ENCODE measurements at regions not wholly inside any gene's neighbourhood (a gene's known extent, or its start where the extent isn't known, plus 50 kb on each side); places are given as distances from the start of the nearest gene placed in this dataset.
"Not testable (repeated sequence)": the region's sequence is repeated elsewhere in the genome, so short reads cannot be mapped to it uniquely, and the experiment has no call there.

GRCh38 chr4:169934794-169935429, 91.3 kb downstream of the MFAP3L start:
- in situ Hi-C loops (cut with HindIII; ENCODE audit: low sequenced_read_pairs), result no loop called here

GRCh38 chr4:169933531-169933930, 92.7 kb downstream of the MFAP3L start:
- in situ Hi-C loops (cut with HindIII; ENCODE audit: low sequenced_read_pairs), result no loop called here

GRCh38 chr4:169931964-169932363, 94.2 kb downstream of the MFAP3L start:
- in situ Hi-C loops (cut with HindIII; ENCODE audit: low sequenced_read_pairs), result no loop called here

GRCh38 chr4:169930755-169931154, 95.4 kb downstream of the MFAP3L start:
- in situ Hi-C loops (cut with HindIII; ENCODE audit: low sequenced_read_pairs), result not testable (repeated sequence)

DNA sequence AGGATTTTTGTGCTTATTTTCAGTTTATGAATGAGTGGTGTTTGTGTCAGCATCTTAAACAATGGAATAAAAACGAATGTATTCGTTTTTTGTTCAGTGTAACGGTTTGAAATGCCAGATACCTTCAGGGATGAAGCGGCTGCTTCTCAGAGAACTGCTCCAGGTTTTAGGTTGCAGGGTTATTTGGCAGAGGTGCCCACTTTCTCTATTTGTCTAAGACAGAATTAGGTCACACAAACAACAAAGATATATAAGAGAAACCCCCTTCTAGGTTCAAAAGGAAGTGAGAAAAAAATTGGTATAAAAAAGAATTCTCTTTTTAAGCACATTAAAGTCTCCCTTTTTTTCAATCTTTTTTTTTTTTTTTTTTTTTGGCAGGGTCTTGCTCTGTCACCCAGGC, 98.9 kb downstream of the MFAP3L start:
- in situ Hi-C loops (cut with HindIII; ENCODE audit: low sequenced_read_pairs), result no loop called here

DNA sequence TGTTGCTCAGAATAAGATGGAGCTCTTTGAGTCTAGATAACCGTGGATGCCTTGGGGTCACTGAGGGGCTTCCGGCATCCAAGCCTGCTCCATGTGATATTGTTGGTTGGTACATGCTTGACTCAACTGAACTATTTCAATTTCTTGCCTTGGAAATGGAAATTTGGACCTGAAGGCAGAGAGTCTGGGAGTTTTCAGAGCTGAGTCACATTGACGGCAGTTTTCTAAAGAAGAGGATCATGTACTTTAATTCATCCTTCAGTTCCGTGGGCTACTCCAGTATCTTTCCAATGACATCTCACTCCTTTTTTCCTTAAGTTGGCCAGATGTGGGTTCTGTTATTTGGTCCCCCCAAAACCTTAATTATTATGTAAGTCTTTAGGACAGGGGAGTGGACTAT, 100.5 kb downstream of the MFAP3L start:
- in situ Hi-C loops (cut with HindIII; ENCODE audit: low sequenced_read_pairs), result no loop called here

DNA sequence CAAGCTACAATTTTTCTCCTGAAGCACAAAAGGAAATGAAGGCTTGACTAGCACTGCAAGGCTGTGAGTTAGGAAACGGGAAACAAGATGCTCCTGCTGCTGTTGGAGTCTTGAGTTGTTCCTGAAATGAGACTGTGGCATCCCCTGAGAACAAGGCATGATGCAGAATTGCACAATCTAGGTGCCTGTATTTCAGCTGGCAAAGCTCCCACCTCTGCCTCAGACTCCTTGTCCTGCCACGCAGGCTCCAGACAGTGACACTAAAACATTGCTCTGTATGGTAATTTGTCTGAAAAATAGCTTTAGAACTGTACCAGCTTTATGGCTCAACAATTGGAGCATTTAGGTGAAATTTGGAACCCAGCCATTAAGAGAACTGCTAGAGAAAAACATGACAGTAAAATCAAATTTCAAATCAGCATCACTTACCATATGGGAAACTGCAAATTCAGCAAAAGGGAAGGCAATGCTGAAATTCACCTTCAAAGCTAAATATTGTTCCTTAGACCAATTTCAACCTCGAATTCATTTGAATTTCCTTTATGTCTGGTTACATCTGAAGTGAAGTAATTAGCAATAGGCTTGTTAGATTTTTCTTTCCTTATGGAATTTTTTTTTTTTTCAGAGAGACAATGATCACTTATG, 103.4 kb downstream of the MFAP3L start:
- in situ Hi-C loops (cut with HindIII; ENCODE audit: low sequenced_read_pairs), result no loop called here

DNA sequence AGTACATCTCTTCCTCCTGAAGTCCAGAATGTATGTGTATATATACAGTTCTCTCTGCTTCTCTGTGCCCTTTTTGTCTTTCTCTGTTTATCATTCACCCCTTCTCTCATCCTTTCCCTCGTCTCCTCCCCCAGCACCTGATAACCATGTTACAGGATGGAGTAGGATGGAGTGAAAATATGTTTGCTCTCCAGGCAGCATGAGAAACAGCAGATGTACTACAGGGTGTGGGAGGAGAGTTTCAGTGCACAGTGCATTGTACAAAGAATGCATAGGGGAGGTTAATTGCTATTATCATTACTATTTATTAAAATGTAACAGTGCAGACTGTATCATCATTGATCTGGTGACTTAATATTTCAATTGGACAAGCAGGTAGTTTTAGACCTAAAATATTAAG, 104.5 kb downstream of the MFAP3L start:
- in situ Hi-C loops (cut with HindIII; ENCODE audit: low sequenced_read_pairs), result no loop called here

DNA sequence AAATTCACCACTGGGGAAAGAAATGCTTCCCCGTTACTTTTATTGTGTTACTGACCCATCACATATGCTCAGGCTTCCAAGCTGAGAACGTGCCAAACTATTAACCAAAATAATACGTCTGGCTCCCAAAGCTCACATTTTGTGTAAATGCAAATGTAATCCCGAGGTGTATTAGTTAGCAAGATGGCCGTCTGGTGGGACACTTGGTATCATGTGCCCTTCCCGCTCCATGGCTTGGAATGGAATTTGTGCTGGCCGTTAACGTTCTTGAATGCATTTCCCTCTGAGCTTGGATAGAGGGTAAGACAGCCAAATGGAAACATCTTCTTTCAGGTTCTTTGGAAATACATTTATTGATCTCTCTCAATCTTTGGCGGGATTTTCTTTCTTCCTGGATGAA, 105.0 kb downstream of the MFAP3L start:
- in situ Hi-C loops (cut with HindIII; ENCODE audit: low sequenced_read_pairs), result no loop called here

- in situ Hi-C loops (cut with HindIII; ENCODE audit: low sequenced_read_pairs), result not testable (repeated sequence)
These were observed 106.7 kb downstream of the MFAP3L start for GRCh38 chr4:169919194-169920124.

- in situ Hi-C loops (cut with HindIII; ENCODE audit: low sequenced_read_pairs), result no loop called here
These were observed 110.7 kb downstream of the MFAP3L start for GRCh38 chr4:169915545-169915944.

GRCh38 chr4:169914866-169915265, 111.3 kb downstream of the MFAP3L start:
- in situ Hi-C loops (cut with HindIII; ENCODE audit: low sequenced_read_pairs), result no loop called here

GRCh38 chr4:169912996-169913395, 113.2 kb downstream of the MFAP3L start:
- in situ Hi-C loops (cut with HindIII; ENCODE audit: low sequenced_read_pairs), result no loop called here

DNA sequence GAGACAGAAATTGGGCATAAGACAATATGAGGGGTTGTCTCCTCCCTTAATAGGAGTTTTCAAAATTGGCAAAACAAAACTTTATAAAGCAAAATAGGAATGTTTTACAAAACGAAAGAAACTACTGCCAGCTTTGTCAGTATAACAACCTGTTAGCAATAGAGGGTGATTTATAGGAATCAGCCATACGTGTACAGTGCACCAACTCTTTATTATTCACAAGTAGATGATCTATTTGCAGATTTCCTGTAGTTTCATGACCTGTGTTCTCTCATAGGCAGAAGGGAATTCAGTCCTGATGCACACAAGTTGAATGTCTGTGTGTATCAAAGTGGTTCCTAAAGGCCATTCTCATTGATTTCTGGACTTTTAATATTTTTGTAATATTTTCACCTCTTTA, 116.3 kb downstream of the MFAP3L start:
- in situ Hi-C loops (cut with HindIII; ENCODE audit: low sequenced_read_pairs), result no loop called here

DNA sequence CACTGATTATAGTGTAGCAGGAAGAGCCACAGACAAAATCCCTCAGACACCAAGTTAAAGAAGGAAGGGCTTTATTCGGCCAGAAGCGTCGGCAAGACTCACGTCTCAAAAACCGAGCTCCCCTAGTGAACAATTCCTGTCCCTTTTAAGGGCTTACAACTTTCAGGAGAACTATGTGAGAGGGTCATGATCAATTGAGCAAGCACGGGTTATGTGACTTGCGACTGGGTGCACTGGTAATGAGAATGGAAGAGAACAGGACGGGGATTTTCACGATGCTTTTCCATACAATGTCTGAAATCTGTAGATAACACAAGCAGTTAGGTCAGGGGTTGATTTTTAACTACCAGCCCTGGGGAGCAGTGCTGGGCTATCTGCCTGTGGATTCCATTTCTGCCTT, 116.7 kb downstream of the MFAP3L start:
- in situ Hi-C loops (cut with HindIII; ENCODE audit: low sequenced_read_pairs), result no loop called here

GRCh38 chr4:169907705-169908104, 118.5 kb downstream of the MFAP3L start:
- in situ Hi-C loops (cut with HindIII; ENCODE audit: low sequenced_read_pairs), result no loop called here

GRCh38 chr4:169906821-169907220, 119.4 kb downstream of the MFAP3L start:
- in situ Hi-C loops (cut with HindIII; ENCODE audit: low sequenced_read_pairs), result no loop called here

GRCh38 chr4:169906104-169906503, 120.1 kb downstream of the MFAP3L start:
- in situ Hi-C loops (cut with HindIII; ENCODE audit: low sequenced_read_pairs), result no loop called here

DNA sequence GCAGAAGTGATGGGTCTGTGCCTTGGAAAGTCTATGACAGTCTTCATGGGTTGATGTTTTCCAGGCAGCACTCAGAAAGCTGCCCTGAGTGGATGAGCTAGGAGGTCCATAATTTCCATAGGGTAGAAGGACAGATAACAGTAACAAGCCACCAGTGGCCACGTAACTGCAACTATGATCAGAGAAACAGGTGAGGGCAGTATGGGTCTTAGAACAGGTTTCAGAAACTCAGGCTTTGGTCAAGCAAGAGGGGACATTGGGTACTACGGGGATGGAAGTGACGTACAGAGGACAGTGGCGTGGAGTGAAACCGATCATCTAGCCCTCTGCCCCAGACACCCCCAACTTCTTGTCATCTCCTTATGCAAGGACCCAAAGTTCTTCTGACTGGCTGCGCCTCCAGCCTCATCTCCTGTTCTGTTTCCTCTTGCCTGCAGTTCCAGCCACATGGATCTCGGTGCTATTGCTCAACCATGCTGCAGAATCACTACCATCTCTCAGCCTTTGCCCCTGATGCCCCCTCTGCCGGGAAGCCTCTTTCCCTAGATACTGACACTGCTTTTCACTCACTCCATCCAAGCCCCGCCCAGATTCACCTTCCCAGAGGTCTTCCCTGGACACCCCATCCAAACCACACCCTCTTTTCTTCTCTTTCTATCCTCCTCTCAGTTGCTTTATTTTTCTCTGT, 123.4 kb downstream of the MFAP3L start:
- in situ Hi-C loops (cut with HindIII; ENCODE audit: low sequenced_read_pairs), result no loop called here

DNA sequence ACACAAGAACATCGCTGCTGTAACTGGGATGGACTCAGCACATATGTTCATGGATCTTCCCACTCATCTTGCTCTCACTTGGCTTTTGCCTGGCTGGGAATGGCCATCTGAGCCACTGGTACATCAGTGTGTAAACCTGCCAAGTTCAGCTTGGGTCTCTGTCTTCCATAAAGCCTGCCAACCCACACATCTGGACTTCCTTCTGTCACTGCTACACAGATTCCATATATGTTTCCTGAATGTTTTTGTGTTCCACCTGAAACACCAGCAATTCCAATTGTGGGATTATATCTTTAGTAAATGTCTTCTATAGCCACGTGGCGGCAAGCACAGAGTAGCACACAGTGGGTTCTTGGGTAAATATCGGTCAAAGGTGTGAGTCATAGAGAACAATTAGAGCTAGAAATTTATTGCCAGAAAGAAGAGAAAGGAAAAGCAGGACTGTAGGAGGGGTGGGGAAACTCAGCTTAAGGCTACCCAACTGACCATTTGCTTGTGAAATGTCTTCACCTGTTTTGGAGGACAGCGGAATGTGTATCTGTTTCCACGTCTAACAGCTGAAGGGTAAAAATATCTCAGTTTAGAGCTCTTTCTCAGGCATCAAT, 125.9 kb downstream of the MFAP3L start:
- in situ Hi-C loops (cut with HindIII; ENCODE audit: low sequenced_read_pairs), result no loop called here

GRCh38 chr4:169899295-169899694, 126.9 kb downstream of the MFAP3L start:
- in situ Hi-C loops (cut with HindIII; ENCODE audit: low sequenced_read_pairs), result no loop called here
